HCT116 (cell line): ENCODE measurements at regions not wholly inside any gene's neighbourhood (a gene's known extent, or its start where the extent isn't known, plus 50 kb on each side); places are given as distances from the start of the nearest gene placed in this dataset.

Experiments used
- ATAC-seq: fragments of 200-7000 bp; cut with Tn5 transposase; 2 replicates; pipeline ENCODE4 v1.9.1; 2020; ENCODE audit warnings: mild to moderate bottlenecking, moderate library complexity
- BruUV-seq: library from RNA; stranded (reverse); fragments of 400-500 nt; replicated peaks from 2 replicates; lab custom pipeline; 2021; lab: Mats Ljungman, UMichigan
- CTCF ChIA-PET: fragments of 300-600 bp; sonication (Branson Sonifier 250); formaldehyde crosslinking; loops from one replicate; lab custom pipeline; 2021; ENCODE audit warnings: antibody characterized with exemption; lab: Charles Lee
- POLR2A ChIA-PET: fragments of 300-600, 350-600 bp; sonication (Branson Sonifier 250); formaldehyde crosslinking; loops from one replicate; lab custom pipeline; 2021; ENCODE audit warnings: antibody characterized with exemption; lab: Charles Lee
- RAD21 ChIA-PET, 2 experiments: fragments of 300-600 bp; sonication (Branson Sonifier 250); formaldehyde crosslinking; loops; one replicate each; lab custom pipeline; 2023; ENCODE audit warnings: low total read pairs in 2 of 2; ENCODE audit not compliant: uncharacterized antibody in 2 of 2, unreplicated experiment in 2 of 2, low non-redundant PET in 1 of 2; lab: Charles Lee
- DNase-seq: peaks from one replicate; pipeline ENCODE4 v3.0.0-alpha.2; 2010; ENCODE audit warnings: low read depth, low spot score
- H2AFZ ChIP-seq: fragments of 200-600 bp; shearing (Covaris generic), sonication (generic); 2 replicates; pipeline ENCODE4 v1.6.1; 2017; ENCODE audit warnings: low read depth, mixed run types, mixed read lengths, antibody characterized with exemption, low read length; ENCODE audit not compliant: poor library complexity, severe bottlenecking
- H3K27ac ChIP-seq: 2 replicates; pipeline ENCODE4 v1.5.1; 2012; ENCODE audit warnings: low read depth, low read length
- H3K27me3 ChIP-seq: fragments of 200-600 bp; sonication (generic); 2 replicates; pipeline ENCODE4 v1.6.1; 2016; ENCODE audit warnings: mixed run types, low read length, mixed read lengths; ENCODE audit not compliant: insufficient read depth
- H3K36me3 ChIP-seq, 2 experiments: fragments of 200-500 bp in 1 of 2; fragments of 200-600 bp in 1 of 2; sonication (Bioruptor generic) in 1 of 2; sonication (generic) in 1 of 2; 2 replicates each; pipeline versions ENCODE4 v1.5.1 to v1.6.1; 2014 to 2016; ENCODE audit warnings: low read length in 2 of 2, inconsistent platforms in 1 of 2, mixed read lengths in 1 of 2, mixed run types in 1 of 2; ENCODE audit not compliant: insufficient read depth in 2 of 2, control insufficient read depth in 1 of 2
- H3K4me1 ChIP-seq, 2 experiments: fragments of 200-600 bp in 1 of 2; sonication (generic) in 1 of 2; 2 replicates each; pipeline versions ENCODE4 v1.5.1 to v1.6.1; 2012 to 2017; ENCODE audit warnings: low read length in 2 of 2, inconsistent platforms in 1 of 2, mild to moderate bottlenecking in 1 of 2, mixed read lengths in 1 of 2, mixed run types in 1 of 2, moderate library complexity in 1 of 2; ENCODE audit not compliant: insufficient read depth in 2 of 2, control insufficient read depth in 1 of 2
- H3K4me2 ChIP-seq: fragments of 200-600 bp; sonication (generic); 2 replicates; pipeline ENCODE4 v1.6.1; 2017; ENCODE audit warnings: mixed run types, low read length, mixed read lengths
- H3K4me3 ChIP-seq, 2 experiments: fragments of 200-600 bp in 1 of 2; sonication (generic) in 1 of 2; replicated peaks in 1 of 2; 2 replicates each; pipeline ENCODE4 v1.5.1; 2011 to 2016; ENCODE audit warnings: low read length in 2 of 2, control low read depth in 1 of 2, low read depth in 1 of 2, mild to moderate bottlenecking in 1 of 2, mixed read lengths in 1 of 2, mixed run types in 1 of 2
- H3K79me2 ChIP-seq: fragments of 200-600 bp; sonication (generic); 2 replicates; pipeline ENCODE4 v1.6.1; 2017; ENCODE audit warnings: mild to moderate bottlenecking, mixed run types, low read length, moderate library complexity, mixed read lengths; ENCODE audit not compliant: insufficient read depth
- H3K9ac ChIP-seq: fragments of 200-600 bp; sonication (generic); 2 replicates; pipeline ENCODE4 v1.6.1; 2016; ENCODE audit warnings: low read length, mixed read lengths
- H3K9me2 ChIP-seq: fragments of 200-600 bp; sonication (generic), shearing (Covaris generic); 2 replicates; pipeline ENCODE4 v1.6.1; 2017; ENCODE audit warnings: mixed run types, mild to moderate bottlenecking, moderate library complexity; ENCODE audit not compliant: insufficient read depth
- H3K9me3 ChIP-seq, 2 experiments: fragments of 200-500 bp in 1 of 2; fragments of 200-600 bp in 1 of 2; sonication (Bioruptor generic) in 1 of 2; sonication (generic) in 1 of 2; 2 replicates each; pipeline ENCODE4 v1.6.1; 2014 to 2017; ENCODE audit warnings: low read length in 2 of 2, mixed read lengths in 2 of 2, inconsistent platforms in 1 of 2, low read depth in 1 of 2, mild to moderate bottlenecking in 1 of 2, mixed run types in 1 of 2, moderate library complexity in 1 of 2; ENCODE audit not compliant: control insufficient read depth in 1 of 2, insufficient read depth in 1 of 2
- H4K20me1 ChIP-seq: fragments of 200-600 bp; sonication (generic), shearing (Covaris generic); 2 replicates; pipeline ENCODE4 v1.6.1; 2017; ENCODE audit warnings: mixed run types, mild to moderate bottlenecking, moderate library complexity; ENCODE audit not compliant: insufficient read depth
- CBX3 ChIP-seq: IDR thresholded peaks from 2 replicates; pipeline ENCODE4 v1.6.1; 2012; ENCODE audit warnings: low read depth
- CEBPB ChIP-seq: IDR thresholded peaks from 2 replicates; pipeline ENCODE4 v1.6.1; 2012; ENCODE audit warnings: low read depth
- ELF1 ChIP-seq: IDR thresholded peaks from 2 replicates; pipeline ENCODE4 v1.6.1; 2012; ENCODE audit warnings: low read depth, borderline replicate concordance
- EZH2phosphoT487 ChIP-seq: fragments of 200-600 bp; IDR thresholded peaks from 2 replicates; pipeline ENCODE4 v1.6.1; 2018; ENCODE audit warnings: antibody characterized with exemption, borderline replicate concordance
- FOSL1 ChIP-seq: IDR thresholded peaks from 2 replicates; pipeline ENCODE4 v1.6.1; 2012; ENCODE audit warnings: low read depth
- JUND ChIP-seq: IDR thresholded peaks from 2 replicates; pipeline ENCODE4 v1.6.1; 2012
- POLR2A ChIP-seq: IDR thresholded peaks from 2 replicates; pipeline ENCODE4 v1.7.0; 2011; ENCODE audit warnings: borderline replicate concordance; ENCODE audit not compliant: insufficient read depth, insufficient read length; ENCODE audit errors: extremely low read depth
- RAD21 ChIP-seq: IDR thresholded peaks from 2 replicates; pipeline ENCODE4 v1.6.1; 2012; ENCODE audit warnings: low read depth, mild to moderate bottlenecking
- SIN3A ChIP-seq: IDR thresholded peaks from 2 replicates; pipeline ENCODE4 v1.6.1; 2012; ENCODE audit warnings: low read depth
- SRF ChIP-seq: IDR thresholded peaks from 2 replicates; pipeline ENCODE4 v1.6.1; 2012; ENCODE audit warnings: low read depth
- TCF7L2 ChIP-seq: IDR thresholded peaks from 2 replicates; pipeline ENCODE4 v1.7.0; 2011; ENCODE audit warnings: borderline replicate concordance, inconsistent platforms; ENCODE audit not compliant: insufficient read depth, insufficient read length; ENCODE audit errors: extremely low read depth
- ZFX ChIP-seq: fragments of 450-650 bp; IDR thresholded peaks from 2 replicates; pipeline ENCODE4 v1.6.1; 2017
- intact Hi-C: fragments of 100-400 bp; cut with micrococcal nuclease; formaldehyde crosslinking; loops from 2 replicates; pipeline ENCODE4 v1.10.0; 2022
- TF ChIP-seq, protein P1 (sequence below): IDR thresholded peaks from 2 replicates; pipeline ENCODE4 v1.6.1; 2012
- TF ChIP-seq, protein P2 (sequence below): IDR thresholded peaks from 2 replicates; pipeline ENCODE4 v1.6.1; 2012

DNA sequence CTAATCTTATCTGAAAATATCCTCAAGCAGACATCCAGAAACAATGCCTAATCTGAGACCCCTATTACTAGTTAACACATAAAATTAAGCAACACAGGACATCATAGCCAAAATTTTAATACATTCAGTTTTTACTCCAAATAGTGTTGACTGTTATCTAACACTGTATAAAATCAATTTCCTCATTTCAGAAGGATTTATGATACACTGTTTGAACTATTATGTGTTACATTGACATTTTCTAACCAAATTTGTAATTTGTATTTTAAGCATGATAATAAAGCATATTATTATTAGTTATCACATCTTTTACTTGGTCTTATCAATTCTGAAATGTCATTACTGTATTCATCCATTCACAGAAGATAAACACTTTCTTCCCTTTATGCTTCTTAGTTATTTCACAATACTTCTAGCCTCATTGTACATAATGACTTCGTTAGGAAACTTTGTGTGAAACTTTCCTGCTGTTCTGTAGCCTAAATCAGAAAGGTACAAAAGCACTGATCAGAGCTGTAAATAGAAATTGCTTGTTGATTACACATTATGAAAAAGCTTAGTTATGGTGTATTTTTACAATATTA, 1248.9 kb downstream of the JRKL start:
- DNase-seq (no peak), ATAC-seq (no peak)
- Histone ChIP-seq H3K4me2 (no peak overlapping the region), H3K36me3 (no peaks in the 10 kb centered on the region), H2AFZ (no peak overlapping the region), H3K27me3 (no peaks in the 10 kb centered on the region), H3K4me1 (no peaks in the 10 kb centered on the region), H3K9ac (no peak overlapping the region), H3K27ac (no peak overlapping the region), H4K20me1 (no peaks in the 10 kb centered on the region), H3K79me2 (no peaks in the 10 kb centered on the region), H3K9me3 (peaks cover 0 to 9% of the 10 kb centered on the region in 2 experiments; a peak in 1 of 4 replicates), H3K4me3 (no peak overlapping the region), H3K9me2 (no peaks in the 10 kb centered on the region)
- intact Hi-C loops, result no loop called here
- ChIA-PET POLR2A (no interaction called here), CTCF (no interaction called here), RAD21 (no interaction called here)
- no TSS peak for BruUV-seq
- no peak for TF ChIP-seq CEBPB
- no peak for TF ChIP-seq JUND
- TF ChIP-seq SIN3A, result no peak
- TF ChIP-seq ELF1, result no peak
- no peak for TF ChIP-seq EZH2phosphoT487
- no peak for TF ChIP-seq TCF7L2
- TF ChIP-seq POLR2A, result no peak
- TF ChIP-seq SRF, result no peak
- no peak for TF ChIP-seq RAD21
- TF ChIP-seq ZFX, result no peak
- no peak for TF ChIP-seq FOSL1
- TF ChIP-seq, protein P1, sequence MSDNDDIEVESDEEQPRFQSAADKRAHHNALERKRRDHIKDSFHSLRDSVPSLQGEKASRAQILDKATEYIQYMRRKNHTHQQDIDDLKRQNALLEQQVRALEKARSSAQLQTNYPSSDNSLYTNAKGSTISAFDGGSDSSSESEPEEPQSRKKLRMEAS, result no peak
- TF ChIP-seq CBX3, result no peak
- TF ChIP-seq, protein P2, sequence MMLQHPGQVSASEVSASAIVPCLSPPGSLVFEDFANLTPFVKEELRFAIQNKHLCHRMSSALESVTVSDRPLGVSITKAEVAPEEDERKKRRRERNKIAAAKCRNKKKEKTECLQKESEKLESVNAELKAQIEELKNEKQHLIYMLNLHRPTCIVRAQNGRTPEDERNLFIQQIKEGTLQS, result no peak
